Endodermal cell (in vitro differentiated cells): ENCODE measurements at regions not wholly inside any gene's neighbourhood (a gene's known extent, or its start where the extent isn't known, plus 50 kb on each side); places are given as distances from the start of the nearest gene placed in this dataset.

Experiments
- DNase-seq: peaks from one replicate; pipeline ENCODE4 v3.0.0-alpha.2; 2017
- H3K27ac ChIP-seq: 2 replicates; pipeline ENCODE4 v1.5.1; 2013; ENCODE audit warnings: mild to moderate bottlenecking, low read depth, low read length, moderate library complexity
- H3K27me3 ChIP-seq: 2 replicates; pipeline ENCODE4 v1.6.1; 2013; ENCODE audit warnings: mild to moderate bottlenecking, low read length, moderate library complexity; ENCODE audit not compliant: insufficient read depth, control insufficient read depth, poor library complexity, severe bottlenecking
- H3K36me3 ChIP-seq: 2 replicates; pipeline ENCODE4 v1.7.0; 2013; ENCODE audit warnings: mild to moderate bottlenecking, low read length, moderate library complexity; ENCODE audit not compliant: control insufficient read depth, insufficient read depth
- H3K4me1 ChIP-seq: one replicate; pipeline ENCODE4 v1.7.0; 2013; ENCODE audit warnings: low read length; ENCODE audit not compliant: control insufficient read depth, insufficient read depth
- H3K4me3 ChIP-seq: 2 replicates; pipeline ENCODE4 v1.5.1; 2013; ENCODE audit warnings: mild to moderate bottlenecking, low read length, moderate library complexity
- H3K9ac ChIP-seq: 2 replicates; pipeline ENCODE4 v1.6.1; 2013; ENCODE audit warnings: mild to moderate bottlenecking, low read length, moderate library complexity; ENCODE audit not compliant: poor library complexity, severe bottlenecking; ENCODE audit errors: extremely low read depth
- H3K9me3 ChIP-seq: 2 replicates; pipeline ENCODE4 v1.6.1; 2013; ENCODE audit warnings: mild to moderate bottlenecking, low read length, moderate library complexity; ENCODE audit not compliant: control insufficient read depth
- H3K27ac Mint-ChIP-seq: 2 replicates; pipeline ENCODE4 v1.8.0; 2020; ENCODE audit warnings: mixed read lengths
- H3K27me3 Mint-ChIP-seq: 2 replicates; pipeline ENCODE4 v1.8.0; 2021; ENCODE audit warnings: mild to moderate bottlenecking, mixed read lengths; ENCODE audit not compliant: insufficient read depth
- H3K36me3 Mint-ChIP-seq: 2 replicates; pipeline ENCODE4 v1.8.0; 2020; ENCODE audit warnings: low read depth, mixed read lengths
- H3K4me1 Mint-ChIP-seq: 2 replicates; pipeline ENCODE4 v1.8.0; 2020; ENCODE audit warnings: mixed read lengths
- H3K4me3 Mint-ChIP-seq: 2 replicates; pipeline ENCODE4 v1.8.0; 2020; ENCODE audit warnings: mild to moderate bottlenecking, moderate library complexity, mixed read lengths
- H3K9me3 Mint-ChIP-seq: 2 replicates; pipeline ENCODE4 v1.8.0; 2020; ENCODE audit warnings: mild to moderate bottlenecking, mixed read lengths
- CTCF ChIP-seq: fragments of 200-600 bp; sonication (generic); conservative IDR thresholded peaks from 2 replicates; pipeline ENCODE4 v1.5.0; 2021; ENCODE audit warnings: antibody characterized with exemption, mild to moderate bottlenecking
- WGBS, 2 experiments: methylation state at CpG; one replicate each; pipeline versions ENCODE4 v1.1.5 to v1.1.7; 2013; ENCODE audit warnings: missing lambda C conversion rate in 2 of 2, mixed read lengths in 1 of 2; ENCODE audit not compliant: insufficient coverage in 1 of 2, insufficient read length in 1 of 2; 5-methylcytosine and 5-hydroxymethylcytosine counted together

GRCh38 chr13:33548069-33548468 lies 262.5 kb upstream of the STARD13 start:
- no peaks in the 10 kb centered on the region for H3K36me3 Mint-ChIP-seq
- H3K27ac Mint-ChIP-seq: no peak overlapping the region
- no peaks in the 10 kb centered on the region for H3K36me3 ChIP-seq
- no peaks in the 10 kb centered on the region for H3K9me3 ChIP-seq
- peaks cover 3% of the 10 kb centered on the region for H3K4me1 ChIP-seq
- no peaks in the 10 kb centered on the region for H3K27me3 Mint-ChIP-seq
- no peak overlapping the region for H3K27ac ChIP-seq
- no peak overlapping the region for H3K4me3 Mint-ChIP-seq
- no peaks in the 10 kb centered on the region for H3K9me3 Mint-ChIP-seq
- no peak for TF ChIP-seq CTCF
- DNase-seq: no peak
- peaks cover 8% of the 10 kb centered on the region for H3K4me1 Mint-ChIP-seq
- H3K4me3 ChIP-seq: no peak overlapping the region
- H3K9ac ChIP-seq: no peak overlapping the region
- no peaks in the 10 kb centered on the region for H3K27me3 ChIP-seq

GRCh38 chr13:33550276-33550675 lies 264.7 kb upstream of the STARD13 start:
- no peaks in the 10 kb centered on the region for H3K36me3 ChIP-seq
- H3K27ac ChIP-seq: no peak overlapping the region
- H3K27ac Mint-ChIP-seq: no peak overlapping the region
- H3K4me3 ChIP-seq: no peak overlapping the region
- H3K27me3 Mint-ChIP-seq: no peaks in the 10 kb centered on the region
- H3K4me1 Mint-ChIP-seq: peaks cover 3% of the 10 kb centered on the region
- no peaks in the 10 kb centered on the region for H3K36me3 Mint-ChIP-seq
- no peak overlapping the region for H3K9ac ChIP-seq
- no peaks in the 10 kb centered on the region for H3K9me3 Mint-ChIP-seq
- 79 to 92% methylated on average over 3 of the region's 3 CpGs for WGBS, 2 experiments
- H3K27me3 ChIP-seq: no peaks in the 10 kb centered on the region
- TF ChIP-seq CTCF: no peak
- no peak overlapping the region for H3K4me3 Mint-ChIP-seq
- no peaks in the 10 kb centered on the region for H3K4me1 ChIP-seq
- H3K9me3 ChIP-seq: no peaks in the 10 kb centered on the region
- no peak for DNase-seq

- Histone ChIP-seq H3K4me1 (no peaks in the 10 kb centered on the region), H3K27ac (no peak overlapping the region), H3K36me3 (no peaks in the 10 kb centered on the region), H3K27me3 (no peaks in the 10 kb centered on the region), H3K9ac (no peak overlapping the region), H3K9me3 (no peaks in the 10 kb centered on the region), H3K4me3 (no peak overlapping the region)
- H3K27ac Mint-ChIP-seq: no peak overlapping the region
- H3K9me3 Mint-ChIP-seq: no peaks in the 10 kb centered on the region
- H3K4me3 Mint-ChIP-seq: no peak overlapping the region
- no peak for TF ChIP-seq CTCF
- peaks cover 6% of the 10 kb centered on the region for H3K4me1 Mint-ChIP-seq
- WGBS, 2 experiments: 83 to 91% methylated on average over 1 to 2 of the region's 2 CpGs
- H3K27me3 Mint-ChIP-seq: no peaks in the 10 kb centered on the region
- no peaks in the 10 kb centered on the region for H3K36me3 Mint-ChIP-seq
- DNase-seq: no peak
Measured at GRCh38 chr13:33550885-33551284, 265.3 kb upstream of the STARD13 start.
